IMR-90 (cell line): ENCODE measurements at regions not wholly inside any gene's neighbourhood (a gene's known extent, or its start where the extent isn't known, plus 50 kb on each side); places are given as distances from the start of the nearest gene placed in this dataset.

ENCODE experiments used
- CEBPB ChIP-seq: IDR thresholded peaks from 2 replicates; pipeline ENCODE4 v1.6.1; 2012; ENCODE audit warnings: low read depth, low read length, improper control_type of control experiment
- CTCF ChIP-seq: conservative IDR thresholded peaks from 2 replicates; pipeline ENCODE4 v1.5.1; 2012; ENCODE audit warnings: mild to moderate bottlenecking, low read depth, low read length, improper control_type of control experiment
- MXI1 ChIP-seq: IDR thresholded peaks from 2 replicates; pipeline ENCODE4 v1.6.1; 2012; ENCODE audit warnings: low read depth, mild to moderate bottlenecking, low read length, moderate library complexity, borderline replicate concordance
- NFE2L2 ChIP-seq: fragments of 150-350 bp; IDR thresholded peaks from 2 replicates; pipeline ENCODE4 v1.6.1; 2016; ENCODE audit warnings: low read depth, mild to moderate bottlenecking, low read length
- POLR2A ChIP-seq: IDR thresholded peaks from 2 replicates; pipeline ENCODE4 v1.6.1; 2012; ENCODE audit warnings: mild to moderate bottlenecking, low read depth, low read length
- RCOR1 ChIP-seq: IDR thresholded peaks from 2 replicates; pipeline ENCODE4 v1.6.1; 2012; ENCODE audit warnings: mild to moderate bottlenecking, low read length, improper control_type of control experiment; ENCODE audit not compliant: insufficient replicate concordance
- RFX5 ChIP-seq: IDR thresholded peaks from 2 replicates; pipeline ENCODE4 v1.8.0; 2012; ENCODE audit warnings: low read depth, mild to moderate bottlenecking, low read length, moderate library complexity
- SMC3 ChIP-seq: fragments of 150-350 bp; IDR thresholded peaks from 2 replicates; pipeline ENCODE4 v1.6.1; 2016; ENCODE audit warnings: low read depth, mild to moderate bottlenecking, antibody characterized with exemption, low read length, moderate library complexity

- TF ChIP-seq MXI1 (no peak), POLR2A (no peak), CTCF (no peak), RCOR1 (no peak), CEBPB (no peak), NFE2L2 (no peak), RFX5 (no peak), SMC3 (no peak)
These were observed 177.6 kb upstream of the ANKRD55 start for GRCh38 chr5:56410696-56411095.
